ENCODE measurements at regions not wholly inside any gene's neighbourhood (a gene's known extent, or its start where the extent isn't known, plus 50 kb on each side); places are given as distances from the start of the nearest gene placed in this dataset.

- DNase-seq (ENCODE audit: low read depth in 2 of 2): no peak
Observed at GRCh38 chr21:43332861-43333297, 94.1 kb downstream of the SIK1 start.

- no peak for DNase-seq (ENCODE audit: low read depth in 2 of 2)
Observed at GRCh38 chr21:43331962-43332828, 94.7 kb downstream of the SIK1 start.

GRCh38 chr21:43331111-43331961, 95.6 kb downstream of the SIK1 start:
- no peak for DNase-seq (ENCODE audit: low read depth in 2 of 2)

- DNase-seq (ENCODE audit: low read depth in 2 of 2): no peak
Observed at GRCh38 chr21:43330306-43330881, 96.5 kb downstream of the SIK1 start.

- no peak for DNase-seq (ENCODE audit: low read depth in 2 of 2)
Observed at GRCh38 chr21:43329711-43330269, 97.1 kb downstream of the SIK1 start.

- no peak for DNase-seq (ENCODE audit: low read depth in 2 of 2)
Observed at GRCh38 chr21:43328958-43329691, 97.8 kb downstream of the SIK1 start.

GRCh38 chr21:43328185-43328957, 98.6 kb downstream of the SIK1 start:
- DNase-seq (ENCODE audit: low read depth in 2 of 2): no peak

GRCh38 chr21:43325968-43326715, 100.8 kb downstream of the SIK1 start:
- no peak for DNase-seq (ENCODE audit: low read depth in 2 of 2)

- no peak for DNase-seq (ENCODE audit: low read depth in 2 of 2)
Observed at GRCh38 chr21:43325036-43325435, 101.9 kb downstream of the SIK1 start.

- no peak for DNase-seq (ENCODE audit: low read depth in 2 of 2)
Observed at GRCh38 chr21:43324596-43324995, 102.3 kb downstream of the SIK1 start.

- DNase-seq (ENCODE audit: low read depth in 2 of 2): no peak
Observed at GRCh38 chr21:43323244-43324005, 103.5 kb downstream of the SIK1 start.

- DNase-seq (ENCODE audit: low read depth in 2 of 2): no peak
Observed at GRCh38 chr21:43322805-43323204, 104.1 kb downstream of the SIK1 start.

- no peak for DNase-seq (ENCODE audit: low read depth in 2 of 2)
Observed at GRCh38 chr21:43322311-43322710, 104.6 kb downstream of the SIK1 start.

- DNase-seq (ENCODE audit: low read depth in 2 of 2): no peak
Observed at GRCh38 chr21:43321611-43322010, 105.3 kb downstream of the SIK1 start.

GRCh38 chr21:43321111-43321510, 105.8 kb downstream of the SIK1 start:
- DNase-seq (ENCODE audit: low read depth in 2 of 2): no peak

GRCh38 chr21:43320526-43320925, 106.4 kb downstream of the SIK1 start:
- no peak for DNase-seq (ENCODE audit: low read depth in 2 of 2)

- DNase-seq (ENCODE audit: low read depth in 2 of 2): peak; percentile 34 to 37
Observed at GRCh38 chr21:43318841-43319781, 107.8 kb downstream of the SIK1 start.

- no peak for DNase-seq (ENCODE audit: low read depth in 2 of 2)
Observed at GRCh38 chr21:43318368-43318767, 108.6 kb downstream of the SIK1 start.
